Parathyroid adenoma (tissue), 2 donors: ENCODE measurements at regions not wholly inside any gene's neighbourhood (a gene's known extent, or its start where the extent isn't known, plus 50 kb on each side); places are given as distances from the start of the nearest gene placed in this dataset.

Experiments
- H2AFZ ChIP-seq: fragments of 300-600 bp; sonication (generic); one replicate; pipeline ENCODE4 v1.7.0; 2017; ENCODE audit warnings: antibody characterized with exemption, mild to moderate bottlenecking
- H3K27ac ChIP-seq: fragments of 300-600 bp; sonication (generic); one replicate; pipeline ENCODE4 v1.7.0; 2017
- H3K27me3 ChIP-seq: fragments of 300-600 bp; sonication (generic); one replicate; pipeline ENCODE4 v1.7.0; 2017; ENCODE audit warnings: low read length; ENCODE audit not compliant: control insufficient read depth, insufficient read depth
- H3K36me3 ChIP-seq: fragments of 300-600 bp; sonication (generic); one replicate; pipeline ENCODE4 v1.7.0; 2017; ENCODE audit warnings: low read length; ENCODE audit not compliant: control insufficient read depth, insufficient read depth
- H3K4me1 ChIP-seq: fragments of 300-600 bp; sonication (generic); one replicate; pipeline ENCODE4 v1.7.0; 2017; ENCODE audit warnings: control low read depth
- H3K4me2 ChIP-seq: fragments of 300-600 bp; sonication (generic); one replicate; pipeline ENCODE4 v1.7.0; 2017; ENCODE audit warnings: low read length
- H3K4me3 ChIP-seq: fragments of 300-600 bp; sonication (generic); one replicate; pipeline ENCODE4 v1.7.0; 2017; ENCODE audit warnings: low read depth, low read length
- H3K79me2 ChIP-seq: fragments of 300-600 bp; sonication (generic); one replicate; pipeline ENCODE4 v1.7.0; 2017; ENCODE audit warnings: control low read depth
- H3K9ac ChIP-seq: fragments of 300-600 bp; sonication (generic); one replicate; pipeline ENCODE4 v1.7.0; 2017; ENCODE audit warnings: mild to moderate bottlenecking
- H3K9me3 ChIP-seq: fragments of 300-600 bp; sonication (generic); one replicate; pipeline ENCODE4 v1.7.0; 2017; ENCODE audit warnings: low read length; ENCODE audit not compliant: control insufficient read depth
- CTCF ChIP-seq: fragments of 300-600 bp; sonication (generic); IDR thresholded peaks from one replicate; pipeline ENCODE4 v1.7.0; 2017; ENCODE audit warnings: antibody characterized with exemption, mild to moderate bottlenecking
- donor health status: primary hyperparathyroidism.

GRCh38 chr2:163481515-163481914, 254.3 kb downstream of the FIGN start:
- Histone ChIP-seq H3K27ac (no peak overlapping the region), H3K27me3 (no peaks in the 10 kb centered on the region), H3K4me2 (no peak overlapping the region), H2AFZ (no peak overlapping the region), H3K9ac (no peak overlapping the region), H3K9me3 (no peaks in the 10 kb centered on the region), H3K36me3 (no peaks in the 10 kb centered on the region), H3K4me1 (no peaks in the 10 kb centered on the region), H3K79me2 (no peaks in the 10 kb centered on the region), H3K4me3 (no peak overlapping the region)
- no peak for TF ChIP-seq CTCF

GRCh38 chr2:163479599-163479998, 256.2 kb downstream of the FIGN start:
- no peaks in the 10 kb centered on the region for H3K27me3 ChIP-seq
- H3K9ac ChIP-seq: no peak overlapping the region
- H3K36me3 ChIP-seq: no peaks in the 10 kb centered on the region
- no peak overlapping the region for H3K4me2 ChIP-seq
- no peaks in the 10 kb centered on the region for H3K9me3 ChIP-seq
- TF ChIP-seq CTCF: no peak
- H3K4me1 ChIP-seq: no peaks in the 10 kb centered on the region
- H3K79me2 ChIP-seq: no peaks in the 10 kb centered on the region
- H3K4me3 ChIP-seq: no peak overlapping the region
- no peak overlapping the region for H3K27ac ChIP-seq
- no peak overlapping the region for H2AFZ ChIP-seq

GRCh38 chr2:163475815-163476214, 260.0 kb downstream of the FIGN start:
- no peak overlapping the region for H3K9ac ChIP-seq
- no peak overlapping the region for H3K4me2 ChIP-seq
- H3K9me3 ChIP-seq: no peaks in the 10 kb centered on the region
- H3K36me3 ChIP-seq: no peaks in the 10 kb centered on the region
- no peaks in the 10 kb centered on the region for H3K4me1 ChIP-seq
- no peak overlapping the region for H3K4me3 ChIP-seq
- TF ChIP-seq CTCF: no peak
- H3K27ac ChIP-seq: no peak overlapping the region
- H3K79me2 ChIP-seq: no peaks in the 10 kb centered on the region
- H2AFZ ChIP-seq: no peak overlapping the region
- no peaks in the 10 kb centered on the region for H3K27me3 ChIP-seq

- Histone ChIP-seq H3K36me3 (no peaks in the 10 kb centered on the region), H2AFZ (no peak overlapping the region), H3K4me2 (no peak overlapping the region), H3K9me3 (no peaks in the 10 kb centered on the region), H3K9ac (no peak overlapping the region), H3K27ac (no peak overlapping the region), H3K27me3 (no peaks in the 10 kb centered on the region), H3K4me1 (no peaks in the 10 kb centered on the region), H3K79me2 (no peaks in the 10 kb centered on the region), H3K4me3 (no peak overlapping the region)
- no peak for TF ChIP-seq CTCF
Measured at GRCh38 chr2:163474889-163475288, 260.9 kb downstream of the FIGN start.

GRCh38 chr2:163474319-163474744, 261.5 kb downstream of the FIGN start:
- no peak overlapping the region for H2AFZ ChIP-seq
- TF ChIP-seq CTCF: no peak
- no peaks in the 10 kb centered on the region for H3K36me3 ChIP-seq
- H3K4me3 ChIP-seq: no peak overlapping the region
- H3K9me3 ChIP-seq: no peaks in the 10 kb centered on the region
- no peaks in the 10 kb centered on the region for H3K4me1 ChIP-seq
- no peaks in the 10 kb centered on the region for H3K27me3 ChIP-seq
- H3K4me2 ChIP-seq: no peak overlapping the region
- H3K9ac ChIP-seq: no peak overlapping the region
- H3K27ac ChIP-seq: no peak overlapping the region
- H3K79me2 ChIP-seq: no peaks in the 10 kb centered on the region
